CD4-positive, alpha-beta T cell (primary cell): ENCODE measurements at regions not wholly inside any gene's neighbourhood (a gene's known extent, or its start where the extent isn't known, plus 50 kb on each side); places are given as distances from the start of the nearest gene placed in this dataset.

ENCODE experiments used
- ATAC-seq: fragments of 200-7000 bp; cut with Tn5 transposase; one replicate; pipeline ENCODE4 v1.10.0; 2022; ENCODE audit warnings: mild to moderate bottlenecking; ENCODE audit not compliant: poor library complexity
- CTCF ChIA-PET: fragments of 350-600 bp; sonication (Branson Sonifier 250); formaldehyde crosslinking; loops from one replicate; lab custom pipeline; 2021; ENCODE audit warnings: antibody characterized with exemption, inconsistent platforms; lab: Charles Lee
- POLR2A ChIA-PET: fragments of 350-600 bp; sonication (Branson Sonifier 250); formaldehyde crosslinking; loops from one replicate; lab custom pipeline; 2021; ENCODE audit warnings: antibody characterized with exemption, inconsistent platforms; lab: Charles Lee
- DNase-seq, 14 experiments: peaks; one replicate each; pipeline ENCODE4 v3.0.0-alpha.2; 2013 to 2020; ENCODE audit warnings: mixed read lengths in 2 of 14
- H3K27ac ChIP-seq, 2 donors: one replicate each; pipeline versions ENCODE4 v1.5.1 to v1.7.0; 2013; ENCODE audit warnings: low read length in 2 of 2, low read depth in 1 of 2, mild to moderate bottlenecking in 1 of 2
- H3K27me3 ChIP-seq, 2 experiments: 1 replicate in 1 of 2; 2 replicates in 1 of 2; pipeline versions ENCODE4 v1.6.1 to v1.7.0; 2013; ENCODE audit warnings: low read length in 2 of 2, control low read depth in 1 of 2, mild to moderate bottlenecking in 1 of 2, moderate library complexity in 1 of 2; ENCODE audit not compliant: insufficient read depth in 2 of 2, control insufficient read depth in 1 of 2
- H3K36me3 ChIP-seq: one replicate; pipeline ENCODE4 v1.6.1; 2013; ENCODE audit warnings: low read length, control low read depth; ENCODE audit not compliant: insufficient read depth
- H3K4me1 ChIP-seq: one replicate; pipeline ENCODE4 v1.6.1; 2013; ENCODE audit warnings: low read length, control low read depth; ENCODE audit not compliant: insufficient read depth
- H3K4me3 ChIP-seq: one replicate; pipeline ENCODE4 v1.5.1; 2013; ENCODE audit warnings: mild to moderate bottlenecking, low read length, moderate library complexity
- H3K9me3 ChIP-seq, 2 experiments: 1 replicate in 1 of 2; 2 replicates in 1 of 2; pipeline versions ENCODE4 v1.6.1 to v1.7.0; 2013; ENCODE audit warnings: low read length in 2 of 2, mild to moderate bottlenecking in 2 of 2, control low read depth in 1 of 2, moderate library complexity in 1 of 2; ENCODE audit not compliant: control insufficient read depth in 1 of 2, insufficient read depth in 1 of 2
- H3K27ac Mint-ChIP-seq: one replicate; pipeline ENCODE4 v1.8.0; 2020; ENCODE audit warnings: mixed read lengths
- H3K27me3 Mint-ChIP-seq: one replicate; pipeline ENCODE4 v1.8.0; 2021; ENCODE audit warnings: mixed read lengths
- H3K36me3 Mint-ChIP-seq: one replicate; pipeline ENCODE4 v1.8.0; 2021; ENCODE audit warnings: low read depth, mixed read lengths
- H3K4me1 Mint-ChIP-seq: one replicate; pipeline ENCODE4 v1.8.0; 2021; ENCODE audit warnings: low read depth, mixed read lengths
- H3K4me3 Mint-ChIP-seq: one replicate; pipeline ENCODE4 v1.8.0; 2020; ENCODE audit warnings: mild to moderate bottlenecking, mixed read lengths
- H3K9me3 Mint-ChIP-seq: one replicate; pipeline ENCODE4 v1.8.0; 2020; ENCODE audit warnings: mixed read lengths
- intact Hi-C, 2 experiments: fragments of 100-400 bp; cut with DNase I in 1 of 2; cut with micrococcal nuclease in 1 of 2; formaldehyde crosslinking; loops; one replicate each; pipeline versions ENCODE4 v1.15.1 to v1.9.0; 2023 to 2025; cut with DNase I, micrococcal nuclease
- TF ChIP-seq, protein P1 (sequence below): fragments of 200-600 bp; IDR thresholded peaks from one replicate; pipeline ENCODE4 v1.8.0; 2022; ENCODE audit warnings: antibody characterized with exemption, mild to moderate bottlenecking

DNA sequence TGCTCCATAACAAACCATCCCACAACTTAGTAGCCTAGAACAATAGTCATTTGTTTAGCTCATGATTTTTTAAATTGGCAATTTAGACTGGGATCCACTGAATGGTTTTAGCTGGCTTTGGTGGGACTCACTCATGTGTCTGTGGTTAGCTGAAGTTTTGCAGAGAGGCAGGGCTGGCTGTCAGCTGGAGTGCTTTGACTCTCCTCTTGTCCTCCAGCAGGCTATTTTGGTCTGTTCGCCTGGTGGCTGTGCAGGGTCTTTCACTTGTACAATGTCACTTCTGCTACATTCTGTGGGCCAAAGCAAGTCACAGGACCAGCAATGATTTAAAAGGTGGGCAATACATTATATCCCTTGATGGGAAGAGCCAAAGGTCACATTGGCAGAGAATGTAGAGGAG lies 1146.5 kb downstream of the ROBO2 start:
- Histone ChIP-seq H3K4me3 (no peak overlapping the region), H3K36me3 (no peaks in the 10 kb centered on the region), H3K27me3 (no peaks in the 10 kb centered on the region), H3K4me1 (no peaks in the 10 kb centered on the region), H3K27ac (no peak overlapping the region), H3K9me3 (peaks cover 4 to 12% of the 10 kb centered on the region in 2 experiments)
- ChIA-PET POLR2A (interaction anchor here (0.6 kb wide), 1 partner anchor 709 kb away, joined by 3 read pairs; no protein-coding TSS in a partner anchor), CTCF (interaction anchor here (0.6 kb wide), 1 partner anchor 697 kb away, joined by 3 read pairs; no protein-coding TSS in a partner anchor)
- Mint-ChIP-seq H3K4me1 (no peaks in the 10 kb centered on the region), H3K9me3 (peaks cover 6% of the 10 kb centered on the region), H3K27me3 (no peaks in the 10 kb centered on the region), H3K36me3 (no peaks in the 10 kb centered on the region), H3K27ac (no peak overlapping the region), H3K4me3 (no peak overlapping the region)
- TF ChIP-seq, protein P1, sequence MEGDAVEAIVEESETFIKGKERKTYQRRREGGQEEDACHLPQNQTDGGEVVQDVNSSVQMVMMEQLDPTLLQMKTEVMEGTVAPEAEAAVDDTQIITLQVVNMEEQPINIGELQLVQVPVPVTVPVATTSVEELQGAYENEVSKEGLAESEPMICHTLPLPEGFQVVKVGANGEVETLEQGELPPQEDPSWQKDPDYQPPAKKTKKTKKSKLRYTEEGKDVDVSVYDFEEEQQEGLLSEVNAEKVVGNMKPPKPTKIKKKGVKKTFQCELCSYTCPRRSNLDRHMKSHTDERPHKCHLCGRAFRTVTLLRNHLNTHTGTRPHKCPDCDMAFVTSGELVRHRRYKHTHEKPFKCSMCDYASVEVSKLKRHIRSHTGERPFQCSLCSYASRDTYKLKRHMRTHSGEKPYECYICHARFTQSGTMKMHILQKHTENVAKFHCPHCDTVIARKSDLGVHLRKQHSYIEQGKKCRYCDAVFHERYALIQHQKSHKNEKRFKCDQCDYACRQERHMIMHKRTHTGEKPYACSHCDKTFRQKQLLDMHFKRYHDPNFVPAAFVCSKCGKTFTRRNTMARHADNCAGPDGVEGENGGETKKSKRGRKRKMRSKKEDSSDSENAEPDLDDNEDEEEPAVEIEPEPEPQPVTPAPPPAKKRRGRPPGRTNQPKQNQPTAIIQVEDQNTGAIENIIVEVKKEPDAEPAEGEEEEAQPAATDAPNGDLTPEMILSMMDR: no peak
- ATAC-seq (no peak), DNase-seq (no peak)
- intact Hi-C loops: no loop called here

GRCh38 chr3:78201091-78201490 lies 1161.2 kb downstream of the ROBO2 start:
- Mint-ChIP-seq H3K9me3 (peaks cover 15% of the 10 kb centered on the region), H3K27ac (no peak overlapping the region), H3K4me1 (no peaks in the 10 kb centered on the region), H3K4me3 (no peak overlapping the region), H3K27me3 (no peaks in the 10 kb centered on the region), H3K36me3 (no peaks in the 10 kb centered on the region)
- H3K27me3 ChIP-seq: no peaks in the 10 kb centered on the region
- H3K4me3 ChIP-seq: no peak overlapping the region
- intact Hi-C loops: no loop called here
- no peak for DNase-seq
- no peaks in the 10 kb centered on the region for H3K4me1 ChIP-seq
- TF ChIP-seq, protein P1: no peak
- H3K36me3 ChIP-seq: no peaks in the 10 kb centered on the region
- no peaks in the 10 kb centered on the region for H3K9me3 ChIP-seq
- no peak overlapping the region for H3K27ac ChIP-seq
- ChIA-PET POLR2A (no interaction called here), CTCF (no interaction called here)
- no peak for ATAC-seq

- no peak overlapping the region for H3K4me3 Mint-ChIP-seq
- no peaks in the 10 kb centered on the region for H3K27me3 Mint-ChIP-seq
Measured at GRCh38 chr3:78204977-78205376, 1165.1 kb downstream of the ROBO2 start.

More at GRCh38 chr3:78204977-78205376, 1165.1 kb downstream of the ROBO2 start:
- H3K4me1 ChIP-seq: no peaks in the 10 kb centered on the region
- no peaks in the 10 kb centered on the region for H3K27me3 ChIP-seq
- ATAC-seq (no peak), DNase-seq (no peak)
- H3K4me3 ChIP-seq: no peak overlapping the region
- intact Hi-C loops: no loop called here
- ChIA-PET CTCF (no interaction called here), POLR2A (no interaction called here)
- H3K9me3 ChIP-seq: peaks cover 0 to 4% of the 10 kb centered on the region in 2 experiments
- Mint-ChIP-seq H3K4me1 (no peaks in the 10 kb centered on the region), H3K36me3 (no peaks in the 10 kb centered on the region), H3K27ac (no peak overlapping the region), H3K9me3 (peaks cover 12% of the 10 kb centered on the region)
- no peaks in the 10 kb centered on the region for H3K36me3 ChIP-seq
- TF ChIP-seq, protein P1: no peak
- H3K27ac ChIP-seq: no peak overlapping the region
